SK-N-SH treated with all-trans-retinoic acid at 6 μM for 48 hours (cell line): ENCODE measurements at regions not wholly inside any gene's neighbourhood (a gene's known extent, or its start where the extent isn't known, plus 50 kb on each side); places are given as distances from the start of the nearest gene placed in this dataset.

Source experiments
- CSDC2 ChIP-seq: fragments of 250-450 bp; sonication (Bioruptor Pico); IDR thresholded peaks from 2 replicates; pipeline ENCODE4 v1.5.0; 2020; ENCODE audit warnings: mild to moderate bottlenecking, moderate library complexity
- ISL1 ChIP-seq: fragments of 250-450 bp; sonication (Bioruptor Pico); IDR thresholded peaks from 2 replicates; pipeline ENCODE4 v2.1.2; 2022; ENCODE audit warnings: mild to moderate bottlenecking, moderate library complexity
- RARB ChIP-seq: fragments of 250-450 bp; sonication (Bioruptor Pico); IDR thresholded peaks from 2 replicates; pipeline ENCODE4 v1.8.0; 2021; ENCODE audit warnings: mild to moderate bottlenecking, moderate library complexity
- ZC3H10 ChIP-seq: fragments of 250-450 bp; sonication (Bioruptor Pico); IDR thresholded peaks from 2 replicates; pipeline ENCODE4 v1.5.1; 2021; ENCODE audit warnings: mild to moderate bottlenecking, moderate library complexity
- ZFP3 ChIP-seq: fragments of 250-450 bp; sonication (Bioruptor Pico); IDR thresholded peaks from 2 replicates; pipeline ENCODE4 v1.5.0; 2020; ENCODE audit warnings: mild to moderate bottlenecking, moderate library complexity
- TF ChIP-seq, protein P1 (sequence below): fragments of 250-450 bp; sonication (Bioruptor Pico); IDR thresholded peaks from 2 replicates; pipeline ENCODE4 v1.8.0; 2021; ENCODE audit warnings: low read depth, mild to moderate bottlenecking, moderate library complexity, borderline replicate concordance

- TF ChIP-seq, protein P1, sequence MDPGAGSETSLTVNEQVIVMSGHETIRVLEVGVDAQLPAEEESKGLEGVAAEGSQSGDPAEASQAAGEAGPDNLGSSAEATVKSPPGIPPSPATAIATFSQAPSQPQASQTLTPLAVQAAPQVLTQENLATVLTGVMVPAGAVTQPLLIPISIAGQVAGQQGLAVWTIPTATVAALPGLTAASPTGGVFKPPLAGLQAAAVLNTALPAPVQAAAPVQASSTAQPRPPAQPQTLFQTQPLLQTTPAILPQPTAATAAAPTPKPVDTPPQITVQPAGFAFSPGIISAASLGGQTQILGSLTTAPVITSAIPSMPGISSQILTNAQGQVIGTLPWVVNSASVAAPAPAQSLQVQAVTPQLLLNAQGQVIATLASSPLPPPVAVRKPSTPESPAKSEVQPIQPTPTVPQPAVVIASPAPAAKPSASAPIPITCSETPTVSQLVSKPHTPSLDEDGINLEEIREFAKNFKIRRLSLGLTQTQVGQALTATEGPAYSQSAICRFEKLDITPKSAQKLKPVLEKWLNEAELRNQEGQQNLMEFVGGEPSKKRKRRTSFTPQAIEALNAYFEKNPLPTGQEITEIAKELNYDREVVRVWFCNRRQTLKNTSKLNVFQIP = no peak
- no peak for TF ChIP-seq RARB (CRISPR knock-in tag)
- TF ChIP-seq CSDC2 (CRISPR knock-in tag) = no peak
- TF ChIP-seq ISL1 (CRISPR knock-in tag) = no peak
- no peak for TF ChIP-seq ZFP3
- TF ChIP-seq ZC3H10 (CRISPR knock-in tag) = no peak
Measured at GRCh38 chr2:136392897-136393505, 275.1 kb upstream of the CXCR4 start.
